ENCODE measurements at regions not wholly inside any gene's neighbourhood (a gene's known extent, or its start where the extent isn't known, plus 50 kb on each side); places are given as distances from the start of the nearest gene placed in this dataset.

- TF ChIP-seq CTCF (conservative IDR thresholded peaks at IDR 0.05) = no peak
- no peak for TF ChIP-seq EZH2 (IDR thresholded peaks at IDR 0.05; ENCODE audit: low read depth)
Measured at GRCh38 chr10:91096274-91096673, 124.2 kb upstream of the PCGF5 start.

Data from PC-9 (cell line).